H9 (cell line): ENCODE measurements at regions not wholly inside any gene's neighbourhood (a gene's known extent, or its start where the extent isn't known, plus 50 kb on each side); places are given as distances from the start of the nearest gene placed in this dataset.

Source experiments
- DNase-seq: peaks from one replicate; pipeline ENCODE4 v3.0.0-alpha.2; 2017
- H2AFZ ChIP-seq: one replicate; pipeline ENCODE4 v1.6.1; 2013; ENCODE audit warnings: mild to moderate bottlenecking, low read length, control low read depth, moderate library complexity
- H2AK5ac ChIP-seq: 2 replicates; pipeline ENCODE4 v1.6.1; 2013; ENCODE audit warnings: low read length, control low read depth, mixed read lengths; ENCODE audit not compliant: insufficient read length
- H2BK120ac ChIP-seq: one replicate; pipeline ENCODE4 v1.6.1; 2013; ENCODE audit warnings: low read depth, mild to moderate bottlenecking, low read length, control low read depth, inconsistent platforms; ENCODE audit not compliant: poor library complexity, severe bottlenecking
- H2BK12ac ChIP-seq: 2 replicates; pipeline ENCODE4 v1.6.1; 2013; ENCODE audit warnings: low read length, control low read depth, mixed read lengths, low read depth; ENCODE audit not compliant: insufficient read length
- H2BK15ac ChIP-seq: 2 replicates; pipeline ENCODE4 v1.6.1; 2013; ENCODE audit warnings: low read depth, low read length, control low read depth
- H2BK20ac ChIP-seq: one replicate; pipeline ENCODE4 v1.6.1; 2013; ENCODE audit warnings: low read depth, mild to moderate bottlenecking, low read length, control low read depth, inconsistent platforms; ENCODE audit not compliant: poor library complexity, severe bottlenecking
- H2BK5ac ChIP-seq: 2 replicates; pipeline ENCODE4 v1.6.1; 2013; ENCODE audit warnings: low read length, control low read depth, mixed read lengths; ENCODE audit not compliant: insufficient read length
- H3K14ac ChIP-seq: 2 replicates; pipeline ENCODE4 v1.6.1; 2013; ENCODE audit warnings: low read length, control low read depth; ENCODE audit not compliant: insufficient read depth
- H3K18ac ChIP-seq: 2 replicates; pipeline ENCODE4 v1.6.1; 2013; ENCODE audit warnings: low read depth, mild to moderate bottlenecking, mixed read lengths, low read length, control low read depth; ENCODE audit not compliant: insufficient read length
- H3K23ac ChIP-seq: 2 replicates; pipeline ENCODE4 v1.6.1; 2013; ENCODE audit warnings: low read length, control low read depth, mixed read lengths, low read depth; ENCODE audit not compliant: insufficient read length
- H3K23me2 ChIP-seq: 2 replicates; pipeline ENCODE4 v1.6.1; 2013; ENCODE audit warnings: low read depth, mild to moderate bottlenecking, mixed read lengths, low read length, control low read depth; ENCODE audit not compliant: insufficient read length, poor library complexity, severe bottlenecking
- H3K27ac ChIP-seq: 2 replicates; pipeline ENCODE4 v1.5.1; 2013; ENCODE audit warnings: low read length, control low read depth, mixed read lengths, low read depth; ENCODE audit not compliant: insufficient read length
- H3K27me3 ChIP-seq: 2 replicates; pipeline ENCODE4 v1.6.1; 2013; ENCODE audit warnings: low read length, control low read depth, inconsistent platforms; ENCODE audit not compliant: insufficient read depth
- H3K4ac ChIP-seq: 2 replicates; pipeline ENCODE4 v1.6.1; 2013; ENCODE audit warnings: low read depth, mild to moderate bottlenecking, control low read depth, inconsistent platforms, low read length, moderate library complexity
- H3K4me1 ChIP-seq: 2 replicates; pipeline ENCODE4 v1.6.1; 2013; ENCODE audit warnings: low read length, control low read depth, inconsistent platforms; ENCODE audit not compliant: insufficient read depth
- H3K4me2 ChIP-seq: 2 replicates; pipeline ENCODE4 v1.6.1; 2013; ENCODE audit warnings: low read length, control low read depth, mixed read lengths; ENCODE audit not compliant: insufficient read length, insufficient read depth
- H3K56ac ChIP-seq: 2 replicates; pipeline ENCODE4 v1.6.1; 2013; ENCODE audit warnings: low read depth, mild to moderate bottlenecking, mixed read lengths, low read length, control low read depth; ENCODE audit not compliant: insufficient read length
- H3K79me1 ChIP-seq: 2 replicates; pipeline ENCODE4 v1.6.1; 2013; ENCODE audit warnings: low read depth, mild to moderate bottlenecking, moderate library complexity, low read length, control low read depth, inconsistent platforms; ENCODE audit not compliant: insufficient read depth, poor library complexity, severe bottlenecking
- H3K79me2 ChIP-seq: 2 replicates; pipeline ENCODE4 v1.6.1; 2013; ENCODE audit warnings: low read length, control low read depth, inconsistent platforms; ENCODE audit not compliant: insufficient read depth
- H3K9ac ChIP-seq: 2 replicates; pipeline ENCODE4 v1.6.1; 2013; ENCODE audit warnings: low read length, control low read depth, mixed read lengths; ENCODE audit not compliant: insufficient read length; ENCODE audit errors: extremely low read depth
- H3K9me3 ChIP-seq: one replicate; pipeline ENCODE4 v1.6.1; 2013; ENCODE audit warnings: low read depth, low read length, inconsistent platforms; ENCODE audit not compliant: control insufficient read depth
- H3T11ph ChIP-seq: one replicate; pipeline ENCODE4 v1.6.1; 2013; ENCODE audit warnings: mild to moderate bottlenecking, low read length, control low read depth, inconsistent platforms
- H4K20me1 ChIP-seq: one replicate; pipeline ENCODE4 v1.6.1; 2013; ENCODE audit not compliant: control insufficient read depth, insufficient read length, insufficient read depth
- H4K5ac ChIP-seq: 2 replicates; pipeline ENCODE4 v1.6.1; 2013; ENCODE audit warnings: low read depth, mild to moderate bottlenecking, mixed read lengths, low read length, control low read depth; ENCODE audit not compliant: insufficient read length
- H4K8ac ChIP-seq: replicated peaks from 2 replicates; pipeline ENCODE4 v1.6.1; 2013; ENCODE audit warnings: low read length, control low read depth, mixed read lengths, low read depth; ENCODE audit not compliant: insufficient read length
- H4K91ac ChIP-seq: 2 replicates; pipeline ENCODE4 v1.6.1; 2013; ENCODE audit warnings: low read depth, mild to moderate bottlenecking, moderate library complexity, mixed read lengths, low read length, control low read depth; ENCODE audit not compliant: insufficient read length
- H3K27ac Mint-ChIP-seq, 3 experiments: 2 replicates in 2 of 3; 3 replicates in 1 of 3; pipeline ENCODE4 v1.8.0; 2020 to 2021; ENCODE audit warnings: mixed read lengths in 3 of 3, mild to moderate bottlenecking in 1 of 3, moderate library complexity in 1 of 3
- H3K27me3 Mint-ChIP-seq: 2 replicates; pipeline ENCODE4 v1.8.0; 2021; ENCODE audit warnings: low read depth, mild to moderate bottlenecking, moderate library complexity, mixed read lengths
- H3K36me3 Mint-ChIP-seq, 3 experiments: 2 replicates in 2 of 3; 3 replicates in 1 of 3; pipeline ENCODE4 v1.8.0; 2020 to 2021; ENCODE audit warnings: low read depth in 3 of 3, mixed read lengths in 3 of 3; ENCODE audit not compliant: insufficient read depth in 1 of 3
- H3K4me1 Mint-ChIP-seq, 2 experiments: 2 replicates each; pipeline ENCODE4 v1.8.0; 2020; ENCODE audit warnings: mixed read lengths in 2 of 2
- H3K4me3 Mint-ChIP-seq, 2 experiments: 2 replicates in 1 of 2; 3 replicates in 1 of 2; pipeline ENCODE4 v1.8.0; 2020 to 2021; ENCODE audit warnings: mild to moderate bottlenecking in 2 of 2, mixed read lengths in 2 of 2, moderate library complexity in 1 of 2
- H3K9me3 Mint-ChIP-seq, 2 experiments: 2 replicates in 1 of 2; 3 replicates in 1 of 2; pipeline ENCODE4 v1.8.0; 2020; ENCODE audit warnings: mild to moderate bottlenecking in 2 of 2, mixed read lengths in 2 of 2, moderate library complexity in 1 of 2
- CTCF ChIP-seq: fragments of 200-600 bp; sonication (generic); conservative IDR thresholded peaks from 3 replicates; pipeline ENCODE4 v1.8.0; 2021; ENCODE audit warnings: antibody characterized with exemption, mild to moderate bottlenecking
- WGBS: extraction: QIAGEN DNeasy Blood & Tissue Kit; methylation state at CpG from one replicate; pipeline ENCODE4 v1.1.7; 2013; ENCODE audit warnings: missing lambda C conversion rate, low lambda C conversion rate, mixed read lengths; ENCODE audit not compliant: insufficient read length; ENCODE audit errors: extremely low coverage; 5-methylcytosine and 5-hydroxymethylcytosine counted together

- H3K27me3 Mint-ChIP-seq: no peaks in the 10 kb centered on the region
- no peaks in the 10 kb centered on the region for H3K79me1 ChIP-seq
- no peaks in the 10 kb centered on the region for H3K9me3 ChIP-seq
- no peak overlapping the region for H3K4me3 Mint-ChIP-seq
- no peak for DNase-seq
- H3K23ac ChIP-seq: no peak overlapping the region
- H3K79me2 ChIP-seq: no peaks in the 10 kb centered on the region
- H3T11ph ChIP-seq: no peak overlapping the region
- H2BK5ac ChIP-seq: no peak overlapping the region
- H3K9me3 Mint-ChIP-seq: no peaks in the 10 kb centered on the region; a peak in 1 of 5 replicates
- H3K4me1 Mint-ChIP-seq: no peaks in the 10 kb centered on the region
- no peaks in the 10 kb centered on the region for H3K27me3 ChIP-seq
- no peak overlapping the region for H3K14ac ChIP-seq
- no peak overlapping the region for H3K27ac Mint-ChIP-seq
- H2BK12ac ChIP-seq: no peak overlapping the region
- H3K27ac ChIP-seq: no peak overlapping the region
- no peaks in the 10 kb centered on the region for H3K36me3 Mint-ChIP-seq
- no peak overlapping the region for H3K18ac ChIP-seq
- H4K8ac ChIP-seq: no peak overlapping the region
- no peak overlapping the region for H3K9ac ChIP-seq
- H2BK15ac ChIP-seq: no peak overlapping the region
- H4K5ac ChIP-seq: no peak overlapping the region
- H4K91ac ChIP-seq: no peak overlapping the region
- no peak overlapping the region for H3K4me2 ChIP-seq
- H2BK120ac ChIP-seq: no peak overlapping the region
- no peak overlapping the region for H3K4ac ChIP-seq
- no peak for TF ChIP-seq CTCF
- no peak overlapping the region for H2AK5ac ChIP-seq
- no peaks in the 10 kb centered on the region for H4K20me1 ChIP-seq
- H2AFZ ChIP-seq: no peak overlapping the region
- no peaks in the 10 kb centered on the region for H3K4me1 ChIP-seq
- no peak overlapping the region for H2BK20ac ChIP-seq
- WGBS: no CpG with 5 or more reads among the region's 2 CpGs
- no peaks in the 10 kb centered on the region for H3K23me2 ChIP-seq
- H3K56ac ChIP-seq: no peak overlapping the region
Observed at GRCh38 chr3:933326-933725, 159.5 kb upstream of the CNTN6 start.
